IPS-18c (cell line): ENCODE measurements at regions not wholly inside any gene's neighbourhood (a gene's known extent, or its start where the extent isn't known, plus 50 kb on each side); places are given as distances from the start of the nearest gene placed in this dataset.
"Not testable (repeated sequence)": the region's sequence is repeated elsewhere in the genome, so short reads cannot be mapped to it uniquely, and the experiment has no call there.

Source experiments
- H3K4me3 ChIP-seq: 2 replicates; pipeline ENCODE4 v1.7.0; 2013; ENCODE audit warnings: low read depth, mild to moderate bottlenecking, low read length, moderate library complexity; ENCODE audit not compliant: insufficient read depth
- H3K9me3 ChIP-seq: one replicate; pipeline ENCODE4 v1.6.1; 2013; ENCODE audit warnings: mild to moderate bottlenecking, low read length, moderate library complexity; ENCODE audit not compliant: control insufficient read depth, insufficient read depth

GRCh38 chr3:82618594-82618993 lies 857.1 kb upstream of the GBE1 start:
- no peak overlapping the region for H3K4me3 ChIP-seq

GRCh38 chr3:82610236-82610635 lies 848.8 kb upstream of the GBE1 start:
- Histone ChIP-seq H3K9me3 (no peaks in the 10 kb centered on the region), H3K4me3 (no peak overlapping the region)

More at GRCh38 chr3:82618594-82618993, 857.1 kb upstream of the GBE1 start:
- H3K9me3 ChIP-seq = peaks cover 2% of the 10 kb centered on the region

- Histone ChIP-seq H3K4me3 (no peak overlapping the region), H3K9me3 (no peaks in the 10 kb centered on the region)
Measured at GRCh38 chr3:82607391-82607790, 845.9 kb upstream of the GBE1 start.

- Histone ChIP-seq H3K9me3 (peaks cover 10% of the 10 kb centered on the region), H3K4me3 (no peak overlapping the region)
Measured at GRCh38 chr3:82596805-82597204, 835.4 kb upstream of the GBE1 start.

GRCh38 chr3:82595530-82595929 lies 834.1 kb upstream of the GBE1 start:
- Histone ChIP-seq H3K4me3 (no peak overlapping the region), H3K9me3 (peaks cover 10% of the 10 kb centered on the region)

- Histone ChIP-seq H3K9me3 (peaks cover 2% of the 10 kb centered on the region), H3K4me3 (no peak overlapping the region)
Measured at GRCh38 chr3:82587174-82587573, 825.7 kb upstream of the GBE1 start.

- Histone ChIP-seq H3K9me3 (peaks cover 2% of the 10 kb centered on the region), H3K4me3 (no peak overlapping the region)
Measured at GRCh38 chr3:82586414-82586813, 825.0 kb upstream of the GBE1 start.

- not testable (repeated sequence) for H3K4me3 ChIP-seq
Measured at GRCh38 chr3:82586002-82586401, 824.6 kb upstream of the GBE1 start.

GRCh38 chr3:82585591-82585990 lies 824.1 kb upstream of the GBE1 start:
- not testable (repeated sequence) for H3K4me3 ChIP-seq, H3K9me3 ChIP-seq

More at GRCh38 chr3:82586002-82586401, 824.6 kb upstream of the GBE1 start:
- not testable (repeated sequence) for H3K9me3 ChIP-seq

- not testable (repeated sequence) for H3K9me3 ChIP-seq, H3K4me3 ChIP-seq
Measured at GRCh38 chr3:82584861-82585260, 823.4 kb upstream of the GBE1 start.

GRCh38 chr3:82584415-82584814 lies 823.0 kb upstream of the GBE1 start:
- H3K9me3 ChIP-seq, H3K4me3 ChIP-seq: not testable (repeated sequence)

- H3K4me3 ChIP-seq = no peak overlapping the region
- H3K9me3 ChIP-seq = peaks cover 2% of the 10 kb centered on the region
Measured at GRCh38 chr3:82581350-82581749, 819.9 kb upstream of the GBE1 start.

- Histone ChIP-seq H3K4me3 (no peak overlapping the region), H3K9me3 (no peaks in the 10 kb centered on the region)
Measured at GRCh38 chr3:82572721-82573120, 811.3 kb upstream of the GBE1 start.

GRCh38 chr3:82568776-82569338 lies 807.4 kb upstream of the GBE1 start:
- Histone ChIP-seq H3K4me3 (no peak overlapping the region), H3K9me3 (no peaks in the 10 kb centered on the region)

GRCh38 chr3:82567029-82567600 lies 805.7 kb upstream of the GBE1 start:
- Histone ChIP-seq H3K9me3 (no peaks in the 10 kb centered on the region), H3K4me3 (no peak overlapping the region)

GRCh38 chr3:82562896-82563295 lies 801.5 kb upstream of the GBE1 start:
- Histone ChIP-seq H3K4me3 (no peak overlapping the region), H3K9me3 (no peaks in the 10 kb centered on the region)

GRCh38 chr3:82561784-82562183 lies 800.3 kb upstream of the GBE1 start:
- no peaks in the 10 kb centered on the region for H3K9me3 ChIP-seq
- H3K4me3 ChIP-seq = no peak overlapping the region

- Histone ChIP-seq H3K9me3 (no peaks in the 10 kb centered on the region), H3K4me3 (no peak overlapping the region)
Measured at GRCh38 chr3:82558081-82558480, 796.6 kb upstream of the GBE1 start.

- H3K4me3 ChIP-seq = no peak overlapping the region
- no peaks in the 10 kb centered on the region for H3K9me3 ChIP-seq
Measured at GRCh38 chr3:82556113-82556512, 794.7 kb upstream of the GBE1 start.
